Ascending aorta (tissue), 2 donors: ENCODE measurements at regions not wholly inside any gene's neighbourhood (a gene's known extent, or its start where the extent isn't known, plus 50 kb on each side); places are given as distances from the start of the nearest gene placed in this dataset.

Experiments used
- DNase-seq, 2 donors: peaks; one replicate each; pipeline ENCODE4 v3.0.0-alpha.2; 2019; ENCODE audit warnings: low spot score in 2 of 2
- H3K27ac ChIP-seq, 2 donors: fragments of 200-600 bp; sonication (generic); one replicate each; pipeline ENCODE4 v1.5.1; 2016 to 2017; ENCODE audit warnings: mild to moderate bottlenecking in 1 of 2
- H3K27me3 ChIP-seq: fragments of 200-600 bp; sonication (generic); one replicate; pipeline ENCODE4 v1.5.1; 2017
- H3K36me3 ChIP-seq, 2 donors: fragments of 200-600 bp; sonication (generic); one replicate each; pipeline ENCODE4 v1.5.1; 2016
- H3K4me1 ChIP-seq, 2 donors: fragments of 200-600 bp; sonication (generic); one replicate each; pipeline ENCODE4 v1.5.1; 2016 to 2017; ENCODE audit warnings: mild to moderate bottlenecking in 1 of 2
- H3K4me3 ChIP-seq, 2 donors: fragments of 200-600 bp; sonication (generic); one replicate each; pipeline ENCODE4 v1.5.1; 2016 to 2017; ENCODE audit warnings: mild to moderate bottlenecking in 1 of 2
- H3K9me3 ChIP-seq, 2 donors: fragments of 200-600 bp; sonication (generic); one replicate each; pipeline ENCODE4 v1.5.1; 2016
- intact Hi-C: fragments of 100-400 bp; cut with DNase I; formaldehyde crosslinking; loops from one replicate; pipeline ENCODE4 v1.15.1; 2023
- TF ChIP-seq, protein P1 (sequence below), 3 experiments: fragments of 200-600 bp in 2 of 3; fragments of 450-650 bp in 1 of 3; sonication (generic) in 2 of 3; IDR thresholded peaks; one replicate each; pipeline ENCODE4 v1.5.1; 2016 to 2019; ENCODE audit warnings: antibody characterized with exemption in 3 of 3, mild to moderate bottlenecking in 1 of 3, moderate library complexity in 1 of 3

DNA sequence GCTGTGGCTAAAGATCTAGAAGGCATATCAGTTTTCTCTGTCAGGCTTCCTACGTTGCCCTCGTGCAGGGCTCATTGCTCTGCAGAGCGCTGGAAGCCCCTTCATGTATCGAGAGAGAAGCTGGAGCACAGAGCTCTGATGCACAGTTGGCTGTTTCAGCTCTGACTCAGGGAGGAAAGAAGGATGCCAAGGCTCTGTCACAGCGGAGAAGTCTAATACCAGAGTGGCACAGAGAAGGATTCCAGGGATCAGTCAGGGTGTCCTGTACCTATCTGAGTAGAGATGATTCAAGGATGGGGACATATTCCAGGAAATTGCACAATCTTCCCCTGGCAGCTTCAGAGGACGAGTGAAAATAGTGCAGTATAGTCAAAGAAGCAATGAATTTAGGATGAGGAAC, 179.2 kb upstream of the FMN2 start:
- Histone ChIP-seq H3K36me3 (no peaks in the 10 kb centered on the region), H3K4me1 (no peaks in the 10 kb centered on the region), H3K27me3 (no peaks in the 10 kb centered on the region), H3K27ac (no peak overlapping the region), H3K9me3 (no peaks in the 10 kb centered on the region), H3K4me3 (no peak overlapping the region)
- intact Hi-C loops = no loop called here
- DNase-seq = no peak
- TF ChIP-seq, protein P1, sequence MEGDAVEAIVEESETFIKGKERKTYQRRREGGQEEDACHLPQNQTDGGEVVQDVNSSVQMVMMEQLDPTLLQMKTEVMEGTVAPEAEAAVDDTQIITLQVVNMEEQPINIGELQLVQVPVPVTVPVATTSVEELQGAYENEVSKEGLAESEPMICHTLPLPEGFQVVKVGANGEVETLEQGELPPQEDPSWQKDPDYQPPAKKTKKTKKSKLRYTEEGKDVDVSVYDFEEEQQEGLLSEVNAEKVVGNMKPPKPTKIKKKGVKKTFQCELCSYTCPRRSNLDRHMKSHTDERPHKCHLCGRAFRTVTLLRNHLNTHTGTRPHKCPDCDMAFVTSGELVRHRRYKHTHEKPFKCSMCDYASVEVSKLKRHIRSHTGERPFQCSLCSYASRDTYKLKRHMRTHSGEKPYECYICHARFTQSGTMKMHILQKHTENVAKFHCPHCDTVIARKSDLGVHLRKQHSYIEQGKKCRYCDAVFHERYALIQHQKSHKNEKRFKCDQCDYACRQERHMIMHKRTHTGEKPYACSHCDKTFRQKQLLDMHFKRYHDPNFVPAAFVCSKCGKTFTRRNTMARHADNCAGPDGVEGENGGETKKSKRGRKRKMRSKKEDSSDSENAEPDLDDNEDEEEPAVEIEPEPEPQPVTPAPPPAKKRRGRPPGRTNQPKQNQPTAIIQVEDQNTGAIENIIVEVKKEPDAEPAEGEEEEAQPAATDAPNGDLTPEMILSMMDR (IDR thresholded peaks at IDR 0.05) = no peak

DNA sequence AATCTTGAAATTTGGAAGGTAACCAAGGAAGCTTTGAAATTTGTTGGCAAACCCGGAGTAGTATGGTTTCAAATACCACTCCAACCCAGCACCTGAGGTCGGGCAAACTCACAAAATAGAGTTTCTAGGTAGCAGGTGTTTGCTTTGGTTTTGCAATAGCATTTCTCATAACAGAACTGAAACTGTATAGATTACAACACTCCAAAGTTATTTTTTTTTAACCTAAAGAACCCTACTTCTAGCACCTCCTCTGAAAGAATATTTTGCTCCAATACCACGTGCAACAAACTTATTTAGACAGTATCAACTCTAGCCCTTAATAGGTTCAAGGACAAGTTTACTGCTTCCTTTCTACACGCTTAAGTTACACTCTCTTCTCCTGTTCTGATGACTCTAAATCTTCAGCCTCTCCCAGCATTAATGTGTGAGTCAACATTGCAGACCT, 178.5 kb upstream of the FMN2 start:
- DNase-seq = no peak
- Histone ChIP-seq H3K27ac (no peak overlapping the region), H3K9me3 (no peaks in the 10 kb centered on the region), H3K27me3 (no peaks in the 10 kb centered on the region), H3K4me3 (no peak overlapping the region), H3K36me3 (no peaks in the 10 kb centered on the region), H3K4me1 (no peaks in the 10 kb centered on the region)
- intact Hi-C loops = no loop called here
- TF ChIP-seq, protein P1 (IDR thresholded peaks at IDR 0.05) = no peak

DNA sequence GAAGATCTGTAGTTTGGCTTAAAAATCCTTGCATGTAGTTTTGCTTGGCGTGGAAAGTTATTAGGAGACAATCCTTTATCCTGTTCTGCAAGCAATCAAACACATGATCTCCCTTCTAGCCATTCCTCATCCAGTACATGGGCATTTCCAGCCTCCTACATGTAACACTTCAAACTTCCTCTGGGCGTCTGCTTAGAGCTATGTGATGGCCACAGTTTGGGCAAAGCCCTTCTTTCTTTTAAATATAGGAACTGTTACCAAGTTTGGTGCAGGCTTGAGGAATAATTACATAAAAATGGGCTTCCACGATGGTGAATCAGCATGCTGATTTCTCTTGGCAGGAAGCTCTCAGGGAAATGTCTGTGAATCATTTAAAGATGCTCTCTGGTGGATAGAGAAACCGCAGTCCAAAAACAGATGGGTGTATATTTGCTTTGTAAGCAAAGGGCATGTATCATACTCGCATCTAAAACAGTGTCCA, 176.9 kb upstream of the FMN2 start:
- Histone ChIP-seq H3K4me1 (no peaks in the 10 kb centered on the region), H3K27ac (no peak overlapping the region), H3K4me3 (no peak overlapping the region), H3K36me3 (no peaks in the 10 kb centered on the region), H3K27me3 (no peaks in the 10 kb centered on the region), H3K9me3 (no peaks in the 10 kb centered on the region)
- DNase-seq = no peak
- intact Hi-C loops = no loop called here
- TF ChIP-seq, protein P1 (IDR thresholded peaks at IDR 0.05) = no peak

DNA sequence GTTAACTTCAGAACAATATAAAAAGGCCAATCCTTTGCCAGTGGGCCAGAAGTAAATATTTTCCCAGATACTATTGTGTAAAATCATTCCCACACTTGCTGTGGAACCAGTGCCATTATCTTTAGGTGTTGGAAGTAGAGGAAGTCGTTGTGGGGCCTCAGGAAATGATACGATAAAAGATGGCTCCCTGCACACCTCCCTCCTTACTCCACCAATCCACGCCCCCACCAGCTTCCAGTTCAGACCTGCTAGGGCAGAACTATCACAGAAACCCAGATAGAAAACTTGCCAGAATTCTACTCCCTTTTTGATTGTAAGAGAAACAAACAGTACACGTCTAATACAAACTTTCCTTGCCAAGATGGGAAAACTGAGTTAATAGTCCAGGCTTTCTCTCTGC, 173.0 kb upstream of the FMN2 start:
- intact Hi-C loops = no loop called here
- Histone ChIP-seq H3K36me3 (no peaks in the 10 kb centered on the region), H3K4me3 (no peak overlapping the region), H3K27ac (no peak overlapping the region), H3K27me3 (no peaks in the 10 kb centered on the region), H3K9me3 (no peaks in the 10 kb centered on the region), H3K4me1 (no peaks in the 10 kb centered on the region)
- TF ChIP-seq, protein P1 (IDR thresholded peaks at IDR 0.05) = no peak
- DNase-seq = no peak

DNA sequence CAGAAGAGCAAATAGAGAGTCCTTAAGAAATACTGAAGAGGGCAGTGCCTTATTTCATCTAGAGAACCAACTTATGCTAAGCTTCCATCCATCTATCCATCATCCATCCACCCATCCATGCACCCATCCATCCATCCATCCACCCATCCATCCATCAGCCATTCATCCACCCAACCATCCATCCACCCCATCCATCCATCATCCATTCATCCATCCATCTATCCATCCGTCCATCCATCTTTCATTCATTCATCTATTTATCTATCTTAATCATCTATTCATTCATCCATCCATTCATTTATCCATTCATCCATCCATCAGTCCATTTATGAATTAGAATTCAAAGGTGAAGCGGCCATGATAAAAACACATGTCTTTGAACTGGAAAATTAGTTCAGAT, 171.5 kb upstream of the FMN2 start:
- intact Hi-C loops = no loop called here
- no peaks in the 10 kb centered on the region for H3K36me3 ChIP-seq
- H3K4me1 ChIP-seq = no peaks in the 10 kb centered on the region
- no peak for DNase-seq
- TF ChIP-seq, protein P1 (IDR thresholded peaks at IDR 0.05) = no peak
- H3K9me3 ChIP-seq = no peaks in the 10 kb centered on the region
- no peak overlapping the region for H3K27ac ChIP-seq
- no peak overlapping the region for H3K4me3 ChIP-seq
- no peaks in the 10 kb centered on the region for H3K27me3 ChIP-seq
